HCT116 (cell line): ENCODE measurements at regions not wholly inside any gene's neighbourhood (a gene's known extent, or its start where the extent isn't known, plus 50 kb on each side); places are given as distances from the start of the nearest gene placed in this dataset.

Source experiments
- ATAC-seq: fragments of 200-7000 bp; cut with Tn5 transposase; 2 replicates; pipeline ENCODE4 v1.9.1; 2020; ENCODE audit warnings: mild to moderate bottlenecking, moderate library complexity
- BruUV-seq: library from RNA; stranded (reverse); fragments of 400-500 nt; replicated peaks from 2 replicates; lab custom pipeline; 2021; lab: Mats Ljungman, UMichigan
- CTCF ChIA-PET: fragments of 300-600 bp; sonication (Branson Sonifier 250); formaldehyde crosslinking; loops from one replicate; lab custom pipeline; 2021; ENCODE audit warnings: antibody characterized with exemption; lab: Charles Lee
- POLR2A ChIA-PET: fragments of 300-600, 350-600 bp; sonication (Branson Sonifier 250); formaldehyde crosslinking; loops from one replicate; lab custom pipeline; 2021; ENCODE audit warnings: antibody characterized with exemption; lab: Charles Lee
- RAD21 ChIA-PET, 2 experiments: fragments of 300-600 bp; sonication (Branson Sonifier 250); formaldehyde crosslinking; loops; one replicate each; lab custom pipeline; 2023; ENCODE audit warnings: low total read pairs in 2 of 2; ENCODE audit not compliant: uncharacterized antibody in 2 of 2, unreplicated experiment in 2 of 2, low non-redundant PET in 1 of 2; lab: Charles Lee
- DNase-seq: peaks from one replicate; pipeline ENCODE4 v3.0.0-alpha.2; 2010; ENCODE audit warnings: low read depth, low spot score
- H2AFZ ChIP-seq: fragments of 200-600 bp; shearing (Covaris generic), sonication (generic); 2 replicates; pipeline ENCODE4 v1.6.1; 2017; ENCODE audit warnings: low read depth, mixed run types, mixed read lengths, antibody characterized with exemption, low read length; ENCODE audit not compliant: poor library complexity, severe bottlenecking
- H3K27ac ChIP-seq: 2 replicates; pipeline ENCODE4 v1.5.1; 2012; ENCODE audit warnings: low read depth, low read length
- H3K27me3 ChIP-seq: fragments of 200-600 bp; sonication (generic); 2 replicates; pipeline ENCODE4 v1.6.1; 2016; ENCODE audit warnings: mixed run types, low read length, mixed read lengths; ENCODE audit not compliant: insufficient read depth
- H3K36me3 ChIP-seq, 2 experiments: fragments of 200-500 bp in 1 of 2; fragments of 200-600 bp in 1 of 2; sonication (Bioruptor generic) in 1 of 2; sonication (generic) in 1 of 2; 2 replicates each; pipeline versions ENCODE4 v1.5.1 to v1.6.1; 2014 to 2016; ENCODE audit warnings: low read length in 2 of 2, inconsistent platforms in 1 of 2, mixed read lengths in 1 of 2, mixed run types in 1 of 2; ENCODE audit not compliant: insufficient read depth in 2 of 2, control insufficient read depth in 1 of 2
- H3K4me1 ChIP-seq, 2 experiments: fragments of 200-600 bp in 1 of 2; sonication (generic) in 1 of 2; 2 replicates each; pipeline versions ENCODE4 v1.5.1 to v1.6.1; 2012 to 2017; ENCODE audit warnings: low read length in 2 of 2, inconsistent platforms in 1 of 2, mild to moderate bottlenecking in 1 of 2, mixed read lengths in 1 of 2, mixed run types in 1 of 2, moderate library complexity in 1 of 2; ENCODE audit not compliant: insufficient read depth in 2 of 2, control insufficient read depth in 1 of 2
- H3K4me2 ChIP-seq: fragments of 200-600 bp; sonication (generic); 2 replicates; pipeline ENCODE4 v1.6.1; 2017; ENCODE audit warnings: mixed run types, low read length, mixed read lengths
- H3K4me3 ChIP-seq, 2 experiments: fragments of 200-600 bp in 1 of 2; sonication (generic) in 1 of 2; replicated peaks in 1 of 2; 2 replicates each; pipeline ENCODE4 v1.5.1; 2011 to 2016; ENCODE audit warnings: low read length in 2 of 2, control low read depth in 1 of 2, low read depth in 1 of 2, mild to moderate bottlenecking in 1 of 2, mixed read lengths in 1 of 2, mixed run types in 1 of 2
- H3K79me2 ChIP-seq: fragments of 200-600 bp; sonication (generic); 2 replicates; pipeline ENCODE4 v1.6.1; 2017; ENCODE audit warnings: mild to moderate bottlenecking, mixed run types, low read length, moderate library complexity, mixed read lengths; ENCODE audit not compliant: insufficient read depth
- H3K9ac ChIP-seq: fragments of 200-600 bp; sonication (generic); 2 replicates; pipeline ENCODE4 v1.6.1; 2016; ENCODE audit warnings: low read length, mixed read lengths
- H3K9me2 ChIP-seq: fragments of 200-600 bp; sonication (generic), shearing (Covaris generic); 2 replicates; pipeline ENCODE4 v1.6.1; 2017; ENCODE audit warnings: mixed run types, mild to moderate bottlenecking, moderate library complexity; ENCODE audit not compliant: insufficient read depth
- H3K9me3 ChIP-seq, 2 experiments: fragments of 200-500 bp in 1 of 2; fragments of 200-600 bp in 1 of 2; sonication (Bioruptor generic) in 1 of 2; sonication (generic) in 1 of 2; 2 replicates each; pipeline ENCODE4 v1.6.1; 2014 to 2017; ENCODE audit warnings: low read length in 2 of 2, mixed read lengths in 2 of 2, inconsistent platforms in 1 of 2, low read depth in 1 of 2, mild to moderate bottlenecking in 1 of 2, mixed run types in 1 of 2, moderate library complexity in 1 of 2; ENCODE audit not compliant: control insufficient read depth in 1 of 2, insufficient read depth in 1 of 2
- H4K20me1 ChIP-seq: fragments of 200-600 bp; sonication (generic), shearing (Covaris generic); 2 replicates; pipeline ENCODE4 v1.6.1; 2017; ENCODE audit warnings: mixed run types, mild to moderate bottlenecking, moderate library complexity; ENCODE audit not compliant: insufficient read depth
- CBX3 ChIP-seq: IDR thresholded peaks from 2 replicates; pipeline ENCODE4 v1.6.1; 2012; ENCODE audit warnings: low read depth
- CEBPB ChIP-seq: IDR thresholded peaks from 2 replicates; pipeline ENCODE4 v1.6.1; 2012; ENCODE audit warnings: low read depth
- EZH2 ChIP-seq: fragments of 200-600 bp; sonication (generic); IDR thresholded peaks from 2 replicates; pipeline ENCODE4 v1.6.1; 2017; ENCODE audit warnings: antibody characterized with exemption, mixed run types
- EZH2phosphoT487 ChIP-seq: fragments of 200-600 bp; IDR thresholded peaks from 2 replicates; pipeline ENCODE4 v1.6.1; 2018; ENCODE audit warnings: antibody characterized with exemption, borderline replicate concordance
- POLR2A ChIP-seq: IDR thresholded peaks from 2 replicates; pipeline ENCODE4 v1.7.0; 2011; ENCODE audit warnings: borderline replicate concordance; ENCODE audit not compliant: insufficient read depth, insufficient read length; ENCODE audit errors: extremely low read depth
- SIN3A ChIP-seq: IDR thresholded peaks from 2 replicates; pipeline ENCODE4 v1.6.1; 2012; ENCODE audit warnings: low read depth
- SP1 ChIP-seq: IDR thresholded peaks from 2 replicates; pipeline ENCODE4 v1.6.1; 2012; ENCODE audit warnings: low read depth
- TCF7L2 ChIP-seq: IDR thresholded peaks from 2 replicates; pipeline ENCODE4 v1.7.0; 2011; ENCODE audit warnings: borderline replicate concordance, inconsistent platforms; ENCODE audit not compliant: insufficient read depth, insufficient read length; ENCODE audit errors: extremely low read depth
- YY1 ChIP-seq: IDR thresholded peaks from 2 replicates; pipeline ENCODE4 v1.6.1; 2011; ENCODE audit warnings: low read length, low read depth, moderate library complexity, mild to moderate bottlenecking; ENCODE audit not compliant: insufficient replicate concordance; ENCODE audit errors: extremely low read depth
- ZFX ChIP-seq: fragments of 450-650 bp; IDR thresholded peaks from 2 replicates; pipeline ENCODE4 v1.6.1; 2017
- ZNF274 ChIP-seq: fragments of 200-500 bp; sonication (Bioruptor generic); IDR thresholded peaks from 2 replicates; pipeline ENCODE4 v1.6.1; 2014; ENCODE audit warnings: mild to moderate bottlenecking, low read depth, low read length, inconsistent platforms
- intact Hi-C: fragments of 100-400 bp; cut with micrococcal nuclease; formaldehyde crosslinking; loops from 2 replicates; pipeline ENCODE4 v1.10.0; 2022
- TF ChIP-seq, protein P1 (sequence below), 3 experiments: fragments of 200-600 bp in 1 of 3; sonication (generic) in 1 of 3; IDR thresholded peaks in 2 of 3; conservative IDR thresholded peaks in 1 of 3; 2 replicates each; pipeline ENCODE4 v1.5.1; 2012 to 2017; ENCODE audit warnings: low read depth in 2 of 3, low read length in 2 of 3, antibody characterized with exemption in 1 of 3, borderline replicate concordance in 1 of 3, control low read depth in 1 of 3, mild to moderate bottlenecking in 1 of 3, mixed read lengths in 1 of 3, mixed run types in 1 of 3, moderate library complexity in 1 of 3; ENCODE audit not compliant: insufficient read depth in 1 of 3
- TF ChIP-seq, protein P2 (sequence below): IDR thresholded peaks from 2 replicates; pipeline ENCODE4 v1.6.1; 2012; ENCODE audit warnings: low read depth
- TF ChIP-seq, protein P3 (sequence below): IDR thresholded peaks from 2 replicates; pipeline ENCODE4 v1.6.1; 2012

DNA sequence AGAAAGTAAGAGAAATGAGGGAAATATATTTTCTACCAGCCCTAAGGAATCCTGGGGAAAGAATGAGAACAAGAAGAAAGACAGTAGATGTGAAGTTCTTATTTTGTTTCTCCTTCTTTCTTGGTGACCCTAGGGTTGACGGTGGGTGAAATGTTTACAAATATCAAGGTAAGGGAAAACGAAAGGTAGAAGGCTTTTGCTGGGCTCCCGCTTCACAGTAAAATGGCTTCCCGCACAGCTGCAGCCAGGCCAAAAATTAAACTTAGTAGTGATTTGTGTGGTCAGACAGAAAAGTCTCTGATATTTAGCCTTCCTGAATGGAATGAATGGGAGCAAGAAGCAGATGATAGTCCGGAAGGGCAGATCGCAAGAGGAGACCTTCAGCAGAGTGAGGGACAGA lies 99.1 kb upstream of the COL3A1 start:
- no peaks in the 10 kb centered on the region for H4K20me1 ChIP-seq
- no TSS peak for BruUV-seq
- no peaks in the 10 kb centered on the region for H3K36me3 ChIP-seq
- no peak overlapping the region for H3K4me2 ChIP-seq
- no peak overlapping the region for H2AFZ ChIP-seq
- RAD21 ChIA-PET: no interaction called here
- H3K9ac ChIP-seq: no peak overlapping the region
- no peaks in the 10 kb centered on the region for H3K9me2 ChIP-seq
- H3K4me1 ChIP-seq: no peaks in the 10 kb centered on the region
- TF ChIP-seq EZH2phosphoT487 (no peak), EZH2 (no peak), SIN3A (no peak), CBX3 (no peak), YY1 (no peak), ZNF274 (no peak), POLR2A (no peak), SP1 (no peak), TCF7L2 (no peak), ZFX (no peak), CEBPB (no peak)
- TF ChIP-seq, protein P1, sequence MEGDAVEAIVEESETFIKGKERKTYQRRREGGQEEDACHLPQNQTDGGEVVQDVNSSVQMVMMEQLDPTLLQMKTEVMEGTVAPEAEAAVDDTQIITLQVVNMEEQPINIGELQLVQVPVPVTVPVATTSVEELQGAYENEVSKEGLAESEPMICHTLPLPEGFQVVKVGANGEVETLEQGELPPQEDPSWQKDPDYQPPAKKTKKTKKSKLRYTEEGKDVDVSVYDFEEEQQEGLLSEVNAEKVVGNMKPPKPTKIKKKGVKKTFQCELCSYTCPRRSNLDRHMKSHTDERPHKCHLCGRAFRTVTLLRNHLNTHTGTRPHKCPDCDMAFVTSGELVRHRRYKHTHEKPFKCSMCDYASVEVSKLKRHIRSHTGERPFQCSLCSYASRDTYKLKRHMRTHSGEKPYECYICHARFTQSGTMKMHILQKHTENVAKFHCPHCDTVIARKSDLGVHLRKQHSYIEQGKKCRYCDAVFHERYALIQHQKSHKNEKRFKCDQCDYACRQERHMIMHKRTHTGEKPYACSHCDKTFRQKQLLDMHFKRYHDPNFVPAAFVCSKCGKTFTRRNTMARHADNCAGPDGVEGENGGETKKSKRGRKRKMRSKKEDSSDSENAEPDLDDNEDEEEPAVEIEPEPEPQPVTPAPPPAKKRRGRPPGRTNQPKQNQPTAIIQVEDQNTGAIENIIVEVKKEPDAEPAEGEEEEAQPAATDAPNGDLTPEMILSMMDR (IDR thresholded peaks at IDR 0.05 in 2 of 3, conservative IDR thresholded peaks at IDR 0.05 in 1 of 3; ENCODE audit: borderline replicate concordance in 1 of 3, insufficient read depth in 1 of 3, low read depth in 2 of 3, low read length in 2 of 3): no peak
- TF ChIP-seq, protein P2, sequence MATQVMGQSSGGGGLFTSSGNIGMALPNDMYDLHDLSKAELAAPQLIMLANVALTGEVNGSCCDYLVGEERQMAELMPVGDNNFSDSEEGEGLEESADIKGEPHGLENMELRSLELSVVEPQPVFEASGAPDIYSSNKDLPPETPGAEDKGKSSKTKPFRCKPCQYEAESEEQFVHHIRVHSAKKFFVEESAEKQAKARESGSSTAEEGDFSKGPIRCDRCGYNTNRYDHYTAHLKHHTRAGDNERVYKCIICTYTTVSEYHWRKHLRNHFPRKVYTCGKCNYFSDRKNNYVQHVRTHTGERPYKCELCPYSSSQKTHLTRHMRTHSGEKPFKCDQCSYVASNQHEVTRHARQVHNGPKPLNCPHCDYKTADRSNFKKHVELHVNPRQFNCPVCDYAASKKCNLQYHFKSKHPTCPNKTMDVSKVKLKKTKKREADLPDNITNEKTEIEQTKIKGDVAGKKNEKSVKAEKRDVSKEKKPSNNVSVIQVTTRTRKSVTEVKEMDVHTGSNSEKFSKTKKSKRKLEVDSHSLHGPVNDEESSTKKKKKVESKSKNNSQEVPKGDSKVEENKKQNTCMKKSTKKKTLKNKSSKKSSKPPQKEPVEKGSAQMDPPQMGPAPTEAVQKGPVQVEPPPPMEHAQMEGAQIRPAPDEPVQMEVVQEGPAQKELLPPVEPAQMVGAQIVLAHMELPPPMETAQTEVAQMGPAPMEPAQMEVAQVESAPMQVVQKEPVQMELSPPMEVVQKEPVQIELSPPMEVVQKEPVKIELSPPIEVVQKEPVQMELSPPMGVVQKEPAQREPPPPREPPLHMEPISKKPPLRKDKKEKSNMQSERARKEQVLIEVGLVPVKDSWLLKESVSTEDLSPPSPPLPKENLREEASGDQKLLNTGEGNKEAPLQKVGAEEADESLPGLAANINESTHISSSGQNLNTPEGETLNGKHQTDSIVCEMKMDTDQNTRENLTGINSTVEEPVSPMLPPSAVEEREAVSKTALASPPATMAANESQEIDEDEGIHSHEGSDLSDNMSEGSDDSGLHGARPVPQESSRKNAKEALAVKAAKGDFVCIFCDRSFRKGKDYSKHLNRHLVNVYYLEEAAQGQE: no peak
- TF ChIP-seq, protein P3, sequence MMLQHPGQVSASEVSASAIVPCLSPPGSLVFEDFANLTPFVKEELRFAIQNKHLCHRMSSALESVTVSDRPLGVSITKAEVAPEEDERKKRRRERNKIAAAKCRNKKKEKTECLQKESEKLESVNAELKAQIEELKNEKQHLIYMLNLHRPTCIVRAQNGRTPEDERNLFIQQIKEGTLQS: no peak
- CTCF ChIA-PET: no interaction called here
- no peaks in the 10 kb centered on the region for H3K27me3 ChIP-seq
- H3K27ac ChIP-seq: no peak overlapping the region
- POLR2A ChIA-PET: no interaction called here
- DNase-seq (no peak), ATAC-seq (no peak)
- no peaks in the 10 kb centered on the region for H3K9me3 ChIP-seq
- H3K4me3 ChIP-seq: no peak overlapping the region
- H3K79me2 ChIP-seq: no peaks in the 10 kb centered on the region
- intact Hi-C loops: no loop called here
